Vagina (tissue), 2 donors: ENCODE measurements at regions not wholly inside any gene's neighbourhood (a gene's known extent, or its start where the extent isn't known, plus 50 kb on each side); places are given as distances from the start of the nearest gene placed in this dataset.

Experiments used
- DNase-seq, 2 donors: peaks; one replicate each; pipeline ENCODE4 v3.0.0-alpha.2; 2017; ENCODE audit errors: extremely low spot score in 2 of 2
- H3K27ac ChIP-seq: fragments of 200-600 bp; sonication (generic); one replicate; pipeline ENCODE4 v1.5.1; 2019
- H3K27me3 ChIP-seq: fragments of 200-600 bp; sonication (generic); one replicate; pipeline ENCODE4 v1.5.1; 2019
- H3K36me3 ChIP-seq, 2 donors: fragments of 200-600 bp; sonication (generic); one replicate each; pipeline ENCODE4 v1.5.1; 2017 to 2019
- H3K4me1 ChIP-seq: fragments of 200-600 bp; sonication (generic); one replicate; pipeline ENCODE4 v1.5.1; 2019
- H3K4me3 ChIP-seq, 2 donors: fragments of 200-600 bp; sonication (generic); 1 replicate in 1 of 2; 2 replicates in 1 of 2; pipeline ENCODE4 v1.5.1; 2016 to 2019
- H3K9me3 ChIP-seq: fragments of 200-600 bp; sonication (generic); one replicate; pipeline ENCODE4 v1.5.1; 2019
- CTCF ChIP-seq, 3 experiments: fragments of 450-650 bp in 2 of 3; fragments of 200-600 bp in 1 of 3; sonication (generic) in 1 of 3; IDR thresholded peaks; one replicate each; pipeline ENCODE4 v1.5.1; 2017 to 2019; ENCODE audit warnings: antibody characterized with exemption in 3 of 3, mild to moderate bottlenecking in 2 of 3, moderate library complexity in 2 of 3
- POLR2A ChIP-seq, 2 donors: fragments of 450-650 bp; IDR thresholded peaks; one replicate each; pipeline ENCODE4 v1.6.1; 2017; ENCODE audit warnings: antibody characterized with exemption in 2 of 2, mild to moderate bottlenecking in 2 of 2, moderate library complexity in 2 of 2
- POLR2AphosphoS5 ChIP-seq, 2 donors: sonication (generic); formaldehyde crosslinking; IDR thresholded peaks; one replicate each; pipeline ENCODE4 v1.9.0; 2017; ENCODE audit warnings: antibody characterized with exemption in 2 of 2, mild to moderate bottlenecking in 2 of 2, low read depth in 1 of 2; ENCODE audit not compliant: insufficient read depth in 1 of 2
- intact Hi-C: fragments of 100-400 bp; cut with DNase I; formaldehyde crosslinking; loops from one replicate; pipeline ENCODE4 v1.15.1; 2023

GRCh38 chr4:13084210-13084609 is 399.9 kb downstream of the RAB28 start:
- H3K27ac ChIP-seq, result no peak overlapping the region
- TF ChIP-seq CTCF (IDR thresholded peaks at IDR 0.05) (no peak), POLR2A (IDR thresholded peaks at IDR 0.05) (no peak), POLR2AphosphoS5 (IDR thresholded peaks at IDR 0.05; ENCODE audit: insufficient read depth in 1 of 2, low read depth in 1 of 2) (no peak)
- intact Hi-C loops, result no loop called here
- no peaks in the 10 kb centered on the region for H3K4me1 ChIP-seq
- no peak for DNase-seq
- H3K36me3 ChIP-seq, result no peaks in the 10 kb centered on the region
- H3K4me3 ChIP-seq, result no peak overlapping the region
- peaks cover 4% of the 10 kb centered on the region for H3K9me3 ChIP-seq
- no peaks in the 10 kb centered on the region for H3K27me3 ChIP-seq

- no peak for DNase-seq
- no peaks in the 10 kb centered on the region for H3K4me1 ChIP-seq
- no peak overlapping the region for H3K27ac ChIP-seq
- no peaks in the 10 kb centered on the region for H3K36me3 ChIP-seq
- no peak overlapping the region for H3K4me3 ChIP-seq
- H3K9me3 ChIP-seq, result peaks cover 4% of the 10 kb centered on the region
- H3K27me3 ChIP-seq, result no peaks in the 10 kb centered on the region
- TF ChIP-seq CTCF (IDR thresholded peaks at IDR 0.05) (no peak), POLR2AphosphoS5 (IDR thresholded peaks at IDR 0.05; ENCODE audit: insufficient read depth in 1 of 2, low read depth in 1 of 2) (no peak), POLR2A (IDR thresholded peaks at IDR 0.05) (no peak)
- intact Hi-C loops, result no loop called here
These were observed 402.3 kb downstream of the RAB28 start for GRCh38 chr4:13081830-13082229.

GRCh38 chr4:13067077-13067476 is 417.1 kb downstream of the RAB28 start:
- H3K36me3 ChIP-seq, result no peaks in the 10 kb centered on the region
- H3K27ac ChIP-seq, result no peak overlapping the region
- H3K4me1 ChIP-seq, result no peaks in the 10 kb centered on the region
- H3K27me3 ChIP-seq, result no peaks in the 10 kb centered on the region
- intact Hi-C loops, result no loop called here
- no peaks in the 10 kb centered on the region for H3K9me3 ChIP-seq
- DNase-seq, result no peak
- TF ChIP-seq POLR2A (IDR thresholded peaks at IDR 0.05) (no peak), CTCF (IDR thresholded peaks at IDR 0.05) (no peak), POLR2AphosphoS5 (IDR thresholded peaks at IDR 0.05; ENCODE audit: insufficient read depth in 1 of 2, low read depth in 1 of 2) (no peak)
- H3K4me3 ChIP-seq, result no peak overlapping the region

GRCh38 chr4:13059019-13059418 is 425.1 kb downstream of the RAB28 start:
- DNase-seq, result no peak
- Histone ChIP-seq H3K36me3 (no peaks in the 10 kb centered on the region), H3K4me3 (no peak overlapping the region), H3K9me3 (no peaks in the 10 kb centered on the region), H3K4me1 (no peaks in the 10 kb centered on the region), H3K27me3 (no peaks in the 10 kb centered on the region), H3K27ac (no peak overlapping the region)
- intact Hi-C loops, result no loop called here
- no peak for TF ChIP-seq POLR2A (IDR thresholded peaks at IDR 0.05)
- TF ChIP-seq POLR2AphosphoS5 (IDR thresholded peaks at IDR 0.05; ENCODE audit: insufficient read depth in 1 of 2, low read depth in 1 of 2), result no peak
- TF ChIP-seq CTCF (IDR thresholded peaks at IDR 0.05), result no peak

- intact Hi-C loops, result no loop called here
- H3K36me3 ChIP-seq, result no peaks in the 10 kb centered on the region
- no peak overlapping the region for H3K4me3 ChIP-seq
- H3K27ac ChIP-seq, result peak overlapping the region; percentile 47
- no peaks in the 10 kb centered on the region for H3K27me3 ChIP-seq
- H3K9me3 ChIP-seq, result no peaks in the 10 kb centered on the region
- no peaks in the 10 kb centered on the region for H3K4me1 ChIP-seq
- TF ChIP-seq CTCF (IDR thresholded peaks at IDR 0.05) (no peak), POLR2AphosphoS5 (IDR thresholded peaks at IDR 0.05; ENCODE audit: insufficient read depth in 1 of 2, low read depth in 1 of 2) (no peak), POLR2A (IDR thresholded peaks at IDR 0.05) (no peak)
- DNase-seq, result no peak
These were observed 427.4 kb downstream of the RAB28 start for GRCh38 chr4:13056630-13057189.
